ENCODE measurements at regions not wholly inside any gene's neighbourhood (a gene's known extent, or its start where the extent isn't known, plus 50 kb on each side); places are given as distances from the start of the nearest gene placed in this dataset.

DNA sequence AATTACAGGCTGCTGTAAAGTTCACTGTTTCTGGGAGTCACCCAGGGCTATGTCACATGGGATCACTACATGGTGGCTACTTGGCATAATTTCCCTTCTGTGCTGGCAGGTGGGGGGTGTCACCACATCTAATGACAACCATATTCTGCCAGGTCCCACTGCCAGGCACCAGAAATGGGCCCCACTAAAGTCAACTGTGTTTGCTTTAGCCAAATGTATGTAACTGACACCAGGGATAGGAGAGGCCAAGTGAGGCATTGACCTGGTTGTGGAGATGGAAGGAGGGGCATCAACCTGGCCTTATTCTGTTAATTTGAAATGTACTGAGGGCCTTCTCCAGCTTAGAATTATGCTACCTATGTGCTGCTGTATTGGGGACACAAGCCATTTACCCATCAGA lies 370.6 kb upstream of the PROX1 start:
- Histone ChIP-seq H3K4me2 (ENCODE audit: low read length) (no peak overlapping the region), H3F3A (ENCODE audit: insufficient read depth, low read length) (no peaks in the 10 kb centered on the region), H3K79me2 (ENCODE audit: insufficient read depth, low read length) (no peaks in the 10 kb centered on the region), H3K9ac (ENCODE audit: low read length) (no peak overlapping the region), H2AFZ (ENCODE audit: low read length) (no peak overlapping the region), H4K20me1 (ENCODE audit: insufficient read depth, low read length) (no peaks in the 10 kb centered on the region), H3K4me1 (ENCODE audit: insufficient read depth, low read length, severe bottlenecking) (no peaks in the 10 kb centered on the region), H3K4me3 (ENCODE audit: low read depth, low read length, poor library complexity, severe bottlenecking) (no peak overlapping the region), H3K9me2 (ENCODE audit: low read depth, low read length) (no peaks in the 10 kb centered on the region), H3K9me3 (ENCODE audit: low read length) (no peaks in the 10 kb centered on the region), H3K27ac (ENCODE audit: low read depth, low read length, poor library complexity, severe bottlenecking) (no peak overlapping the region), H3K36me3 (ENCODE audit: insufficient read depth, low read length) (no peaks in the 10 kb centered on the region), H3K27me3 (ENCODE audit: insufficient read depth, low read length) (no peaks in the 10 kb centered on the region)
- TF ChIP-seq CTCF (IDR thresholded peaks at IDR 0.05; ENCODE audit: low read length): no peak
- no peak for TF ChIP-seq EZH2 (IDR thresholded peaks at IDR 0.05; ENCODE audit: borderline replicate concordance, low read length)

DNA sequence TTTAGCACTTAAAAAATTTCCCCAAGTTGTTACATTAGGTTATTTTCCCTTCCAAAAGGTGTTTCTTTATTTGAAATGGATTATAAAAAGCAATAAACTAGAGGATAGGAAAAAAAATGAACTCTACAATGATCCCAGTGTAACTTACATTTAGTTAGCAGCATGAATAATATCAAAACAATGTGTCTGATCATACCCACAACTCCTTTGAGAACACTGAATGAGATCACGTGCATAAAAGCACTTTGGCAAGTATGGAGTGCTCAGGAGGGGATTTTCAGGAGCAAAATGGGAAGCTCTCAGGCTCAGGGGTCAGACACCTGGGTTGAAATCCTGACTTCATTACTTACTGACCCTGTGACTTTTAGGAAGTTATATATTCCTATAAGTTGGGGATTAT lies 369.7 kb upstream of the PROX1 start:
- TF ChIP-seq EZH2 (IDR thresholded peaks at IDR 0.05; ENCODE audit: borderline replicate concordance, low read length) (no peak), CTCF (IDR thresholded peaks at IDR 0.05; ENCODE audit: low read length) (no peak)
- H3K9me2 ChIP-seq (ENCODE audit: low read depth, low read length): no peaks in the 10 kb centered on the region
- no peaks in the 10 kb centered on the region for H3K9me3 ChIP-seq (ENCODE audit: low read length)
- H3F3A ChIP-seq (ENCODE audit: insufficient read depth, low read length): no peaks in the 10 kb centered on the region
- H3K36me3 ChIP-seq (ENCODE audit: insufficient read depth, low read length): no peaks in the 10 kb centered on the region
- H3K4me3 ChIP-seq (ENCODE audit: low read depth, low read length, poor library complexity, severe bottlenecking): no peak overlapping the region
- H3K4me1 ChIP-seq (ENCODE audit: insufficient read depth, low read length, severe bottlenecking): no peaks in the 10 kb centered on the region
- H2AFZ ChIP-seq (ENCODE audit: low read length): no peak overlapping the region
- no peaks in the 10 kb centered on the region for H4K20me1 ChIP-seq (ENCODE audit: insufficient read depth, low read length)
- H3K79me2 ChIP-seq (ENCODE audit: insufficient read depth, low read length): no peaks in the 10 kb centered on the region
- no peak overlapping the region for H3K27ac ChIP-seq (ENCODE audit: low read depth, low read length, poor library complexity, severe bottlenecking)
- no peak overlapping the region for H3K9ac ChIP-seq (ENCODE audit: low read length)
- H3K4me2 ChIP-seq (ENCODE audit: low read length): no peak overlapping the region
- H3K27me3 ChIP-seq (ENCODE audit: insufficient read depth, low read length): no peaks in the 10 kb centered on the region

GRCh38 chr1:213619026-213619425 lies 368.7 kb upstream of the PROX1 start:
- H3K27ac ChIP-seq (ENCODE audit: low read depth, low read length, poor library complexity, severe bottlenecking): no peak overlapping the region
- no peaks in the 10 kb centered on the region for H3K36me3 ChIP-seq (ENCODE audit: insufficient read depth, low read length)
- no peaks in the 10 kb centered on the region for H3F3A ChIP-seq (ENCODE audit: insufficient read depth, low read length)
- no peaks in the 10 kb centered on the region for H3K4me1 ChIP-seq (ENCODE audit: insufficient read depth, low read length, severe bottlenecking)
- no peak overlapping the region for H3K4me2 ChIP-seq (ENCODE audit: low read length)
- no peak overlapping the region for H3K4me3 ChIP-seq (ENCODE audit: low read depth, low read length, poor library complexity, severe bottlenecking)
- H3K27me3 ChIP-seq (ENCODE audit: insufficient read depth, low read length): no peaks in the 10 kb centered on the region
- no peaks in the 10 kb centered on the region for H3K9me2 ChIP-seq (ENCODE audit: low read depth, low read length)
- TF ChIP-seq EZH2 (IDR thresholded peaks at IDR 0.05; ENCODE audit: borderline replicate concordance, low read length): no peak
- TF ChIP-seq CTCF (IDR thresholded peaks at IDR 0.05; ENCODE audit: low read length): no peak
- no peaks in the 10 kb centered on the region for H4K20me1 ChIP-seq (ENCODE audit: insufficient read depth, low read length)
- no peak overlapping the region for H3K9ac ChIP-seq (ENCODE audit: low read length)
- H3K79me2 ChIP-seq (ENCODE audit: insufficient read depth, low read length): no peaks in the 10 kb centered on the region
- no peak overlapping the region for H2AFZ ChIP-seq (ENCODE audit: low read length)
- no peaks in the 10 kb centered on the region for H3K9me3 ChIP-seq (ENCODE audit: low read length)

All from OCI-LY1 (cell line).